ENCODE measurements at regions not wholly inside any gene's neighbourhood (a gene's known extent, or its start where the extent isn't known, plus 50 kb on each side); places are given as distances from the start of the nearest gene placed in this dataset.

- no peak for TF ChIP-seq CTCF (IDR thresholded peaks at IDR 0.05; ENCODE audit: extremely low read depth, low read depth, low read length)
- no peaks in the 10 kb centered on the region for H3K27me3 ChIP-seq (ENCODE audit: insufficient read depth, low read length)
- H4K20me1 ChIP-seq (ENCODE audit: insufficient read depth, low read length): no peaks in the 10 kb centered on the region
- no peak overlapping the region for H3K4me3 ChIP-seq (ENCODE audit: insufficient read depth, low read length)
- H3K4me1 ChIP-seq (ENCODE audit: insufficient read depth, low read length): no peaks in the 10 kb centered on the region
- no peak overlapping the region for H3K27ac ChIP-seq (ENCODE audit: low read depth, low read length)
- DNase-seq (ENCODE audit: insufficient read length, low spot score, missing footprints): no peak
- H2AFZ ChIP-seq (ENCODE audit: low read length): no peak overlapping the region
- no peaks in the 10 kb centered on the region for H3K9me3 ChIP-seq (ENCODE audit: low read depth, low read length)
- H3K79me2 ChIP-seq (ENCODE audit: insufficient read depth, low read length): no peaks in the 10 kb centered on the region
- no peaks in the 10 kb centered on the region for H3K36me3 ChIP-seq (ENCODE audit: insufficient read depth, low read length)
- no peak overlapping the region for H3K4me2 ChIP-seq (ENCODE audit: insufficient read depth, low read length)
These were observed 96.9 kb upstream of the GNAI1 start for GRCh38 chr7:80037689-80038088.

GRCh38 chr7:80036107-80036506 lies 98.5 kb upstream of the GNAI1 start:
- Histone ChIP-seq H4K20me1 (ENCODE audit: insufficient read depth, low read length) (no peaks in the 10 kb centered on the region), H3K79me2 (ENCODE audit: insufficient read depth, low read length) (no peaks in the 10 kb centered on the region), H3K36me3 (ENCODE audit: insufficient read depth, low read length) (no peaks in the 10 kb centered on the region), H3K9me3 (ENCODE audit: low read depth, low read length) (no peaks in the 10 kb centered on the region), H3K27ac (ENCODE audit: low read depth, low read length) (no peak overlapping the region), H3K4me2 (ENCODE audit: insufficient read depth, low read length) (no peak overlapping the region), H3K4me1 (ENCODE audit: insufficient read depth, low read length) (no peaks in the 10 kb centered on the region), H3K27me3 (ENCODE audit: insufficient read depth, low read length) (no peaks in the 10 kb centered on the region), H3K4me3 (ENCODE audit: insufficient read depth, low read length) (no peak overlapping the region), H2AFZ (ENCODE audit: low read length) (no peak overlapping the region)
- TF ChIP-seq CTCF (IDR thresholded peaks at IDR 0.05; ENCODE audit: extremely low read depth, low read depth, low read length): no peak
- no peak for DNase-seq (ENCODE audit: insufficient read length, low spot score, missing footprints)

GRCh38 chr7:80028717-80029116 lies 105.9 kb upstream of the GNAI1 start:
- no peak for DNase-seq (ENCODE audit: insufficient read length, low spot score, missing footprints)
- no peak overlapping the region for H3K4me2 ChIP-seq (ENCODE audit: insufficient read depth, low read length)
- H4K20me1 ChIP-seq (ENCODE audit: insufficient read depth, low read length): no peaks in the 10 kb centered on the region
- no peaks in the 10 kb centered on the region for H3K36me3 ChIP-seq (ENCODE audit: insufficient read depth, low read length)
- H3K4me3 ChIP-seq (ENCODE audit: insufficient read depth, low read length): no peak overlapping the region
- no peaks in the 10 kb centered on the region for H3K79me2 ChIP-seq (ENCODE audit: insufficient read depth, low read length)
- H3K27me3 ChIP-seq (ENCODE audit: insufficient read depth, low read length): no peaks in the 10 kb centered on the region
- no peak overlapping the region for H3K27ac ChIP-seq (ENCODE audit: low read depth, low read length)
- H3K4me1 ChIP-seq (ENCODE audit: insufficient read depth, low read length): no peaks in the 10 kb centered on the region
- H3K9me3 ChIP-seq (ENCODE audit: low read depth, low read length): no peaks in the 10 kb centered on the region
- H2AFZ ChIP-seq (ENCODE audit: low read length): no peak overlapping the region
- no peak for TF ChIP-seq CTCF (IDR thresholded peaks at IDR 0.05; ENCODE audit: extremely low read depth, low read depth, low read length)

GRCh38 chr7:80027611-80028173 lies 106.9 kb upstream of the GNAI1 start:
- Histone ChIP-seq H3K27ac (ENCODE audit: low read depth, low read length) (no peak overlapping the region), H3K27me3 (ENCODE audit: insufficient read depth, low read length) (no peaks in the 10 kb centered on the region), H3K4me1 (ENCODE audit: insufficient read depth, low read length) (no peaks in the 10 kb centered on the region), H4K20me1 (ENCODE audit: insufficient read depth, low read length) (no peaks in the 10 kb centered on the region), H3K79me2 (ENCODE audit: insufficient read depth, low read length) (no peaks in the 10 kb centered on the region), H3K4me2 (ENCODE audit: insufficient read depth, low read length) (no peak overlapping the region), H3K36me3 (ENCODE audit: insufficient read depth, low read length) (no peaks in the 10 kb centered on the region), H3K9me3 (ENCODE audit: low read depth, low read length) (no peaks in the 10 kb centered on the region), H2AFZ (ENCODE audit: low read length) (no peak overlapping the region), H3K4me3 (ENCODE audit: insufficient read depth, low read length) (no peak overlapping the region)
- no peak for DNase-seq (ENCODE audit: insufficient read length, low spot score, missing footprints)
- no peak for TF ChIP-seq CTCF (IDR thresholded peaks at IDR 0.05; ENCODE audit: extremely low read depth, low read depth, low read length)
